ENCODE measurements at regions not wholly inside any gene's neighbourhood (a gene's known extent, or its start where the extent isn't known, plus 50 kb on each side); places are given as distances from the start of the nearest gene placed in this dataset.

DNA sequence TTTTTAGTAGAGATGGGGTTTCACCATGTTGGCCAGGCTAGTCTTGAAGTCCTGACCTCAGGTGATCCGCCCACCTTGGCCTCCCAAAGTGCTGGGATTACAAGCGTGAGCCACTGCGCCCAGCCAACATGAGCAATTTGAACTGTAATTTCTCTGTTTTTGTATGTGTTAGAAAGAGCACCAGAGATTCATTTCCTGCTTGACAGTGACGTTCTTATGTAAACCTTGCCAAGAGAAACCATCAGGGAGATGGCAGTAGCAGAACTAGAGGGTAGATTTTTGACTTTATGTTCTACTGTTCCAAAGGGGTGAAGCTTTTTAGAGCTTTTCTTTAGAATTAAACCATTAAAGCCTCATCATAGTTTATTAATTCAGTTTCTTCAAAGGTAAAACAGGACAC, 148.1 kb upstream of the UMPS start:
- TF ChIP-seq CTCF (IDR thresholded peaks at IDR 0.05) (no peak), POLR2A (IDR thresholded peaks at IDR 0.05) (no peak), EP300 (IDR thresholded peaks at IDR 0.05) (no peak)
